ENCODE measurements at regions not wholly inside any gene's neighbourhood (a gene's known extent, or its start where the extent isn't known, plus 50 kb on each side); places are given as distances from the start of the nearest gene placed in this dataset.

DNA sequence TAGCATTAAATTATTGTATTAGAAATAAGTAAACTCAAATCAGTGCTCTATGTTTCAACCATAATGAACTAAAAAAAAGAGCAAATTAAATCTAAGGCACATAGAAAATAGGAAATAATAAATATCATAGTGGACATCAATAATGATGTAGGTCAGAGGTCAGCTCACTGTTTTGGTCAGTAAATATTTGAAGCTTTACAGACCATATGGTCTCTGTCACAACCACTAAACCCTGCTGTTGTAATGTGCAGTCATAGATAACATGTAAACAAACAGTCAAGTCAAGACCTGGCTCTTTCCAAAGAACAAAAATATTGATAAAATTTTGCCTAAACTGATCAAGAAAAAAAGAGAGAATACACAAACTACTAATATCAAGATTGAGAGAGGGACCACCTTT, 615.0 kb downstream of the SH2D4B start:
- H3K27ac ChIP-seq (replicated peaks) = no peak overlapping the region
- DNase-seq = no peak
- intact Hi-C loops (cut with micrococcal nuclease) = no loop called here
- no peaks in the 10 kb centered on the region for H3K9me3 ChIP-seq (replicated peaks)
- no peaks in the 10 kb centered on the region for H3K27me3 ChIP-seq (ENCODE audit: low read depth)
- no peak for TF ChIP-seq CTCF (IDR thresholded peaks at IDR 0.05; ENCODE audit: borderline replicate concordance)
- H3K4me1 ChIP-seq = no peaks in the 10 kb centered on the region
- H3K36me3 ChIP-seq = no peaks in the 10 kb centered on the region
- H3K4me3 ChIP-seq = no peak overlapping the region

DNA sequence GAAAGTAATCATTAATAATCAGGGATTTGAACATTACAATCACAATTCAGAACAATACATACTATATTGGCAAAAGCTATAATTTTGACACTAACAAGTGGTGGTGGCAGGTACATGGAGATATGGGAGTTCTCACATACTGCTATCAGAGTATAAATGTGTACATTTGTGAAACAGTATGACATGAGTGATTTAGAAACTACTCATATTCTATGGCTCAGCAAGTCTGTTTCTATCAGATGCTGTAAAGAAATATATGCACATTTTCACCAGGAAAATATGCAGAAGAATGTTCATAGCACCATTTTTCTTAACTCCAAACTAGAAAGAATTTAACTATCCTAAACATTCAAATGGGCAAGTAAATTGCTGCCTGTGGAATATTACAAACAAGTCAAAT, 620.0 kb downstream of the SH2D4B start:
- DNase-seq = no peak
- no peaks in the 10 kb centered on the region for H3K27me3 ChIP-seq (ENCODE audit: low read depth)
- no peaks in the 10 kb centered on the region for H3K4me1 ChIP-seq
- no peak overlapping the region for H3K4me3 ChIP-seq
- no peaks in the 10 kb centered on the region for H3K9me3 ChIP-seq (replicated peaks)
- intact Hi-C loops (cut with micrococcal nuclease) = no loop called here
- no peak for TF ChIP-seq CTCF (IDR thresholded peaks at IDR 0.05; ENCODE audit: borderline replicate concordance)
- no peak overlapping the region for H3K27ac ChIP-seq (replicated peaks)
- no peaks in the 10 kb centered on the region for H3K36me3 ChIP-seq

DNA sequence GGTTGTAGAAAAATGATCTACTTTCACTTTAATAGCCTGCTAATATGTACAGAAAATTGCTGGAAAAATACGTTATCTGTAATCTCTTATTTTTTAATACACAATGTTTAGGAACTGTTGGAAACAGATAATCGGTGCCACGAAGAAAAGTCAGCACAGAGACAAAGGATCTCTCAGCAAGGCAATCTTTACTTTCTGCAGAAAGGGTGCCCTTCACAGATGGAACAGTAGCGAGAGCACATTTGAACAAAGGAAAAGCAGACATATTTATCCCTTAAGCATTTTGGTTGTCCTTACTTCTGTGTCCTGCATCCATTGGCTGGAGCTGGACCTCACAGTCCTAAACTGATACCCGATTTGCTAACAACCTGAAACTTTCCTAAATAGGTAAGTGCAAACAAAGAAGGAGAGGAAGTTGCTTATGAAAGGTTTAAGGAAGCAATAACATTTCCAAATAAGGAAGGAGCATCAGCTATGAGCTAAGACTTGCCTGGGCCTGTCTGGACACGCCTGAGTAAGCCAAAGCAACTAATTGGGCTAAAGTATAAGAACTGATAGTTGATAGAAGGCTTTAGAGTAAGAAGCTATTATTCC, 640.0 kb downstream of the SH2D4B start:
- no peaks in the 10 kb centered on the region for H3K27me3 ChIP-seq (ENCODE audit: low read depth)
- H3K36me3 ChIP-seq = no peaks in the 10 kb centered on the region
- peaks cover 31% of the 10 kb centered on the region for H3K9me3 ChIP-seq (replicated peaks)
- intact Hi-C loops (cut with micrococcal nuclease) = no loop called here
- no peak for DNase-seq
- no peaks in the 10 kb centered on the region for H3K4me1 ChIP-seq
- H3K4me3 ChIP-seq = no peak overlapping the region
- H3K27ac ChIP-seq (replicated peaks) = no peak overlapping the region
- TF ChIP-seq CTCF (IDR thresholded peaks at IDR 0.05; ENCODE audit: borderline replicate concordance) = no peak

DNA sequence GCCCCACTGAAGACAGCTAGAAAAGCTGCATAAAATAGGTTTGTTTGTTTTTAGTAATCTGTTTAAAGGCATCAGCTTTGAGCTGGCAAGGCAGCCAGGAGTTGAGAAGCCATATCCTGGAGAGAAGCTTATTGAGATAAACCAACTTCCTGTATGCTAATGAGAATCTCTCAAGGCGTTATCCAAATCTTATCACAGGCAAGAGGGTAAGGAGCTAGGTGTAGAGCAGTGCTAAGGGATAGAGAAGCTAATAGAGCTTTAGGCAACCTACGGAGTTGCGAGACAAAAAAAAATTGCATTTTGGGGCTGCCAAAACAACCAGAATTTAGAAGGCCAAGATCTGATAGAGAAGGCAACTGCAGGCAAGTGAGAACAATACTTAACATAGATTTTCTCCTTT, 641.6 kb downstream of the SH2D4B start:
- Histone ChIP-seq H3K4me3 (no peak overlapping the region), H3K9me3 (replicated peaks) (peaks cover 31% of the 10 kb centered on the region), H3K27me3 (ENCODE audit: low read depth) (no peaks in the 10 kb centered on the region), H3K27ac (replicated peaks) (no peak overlapping the region), H3K36me3 (no peaks in the 10 kb centered on the region), H3K4me1 (no peaks in the 10 kb centered on the region)
- no peak for TF ChIP-seq CTCF (IDR thresholded peaks at IDR 0.05; ENCODE audit: borderline replicate concordance)
- DNase-seq = no peak
- intact Hi-C loops (cut with micrococcal nuclease) = no loop called here

GRCh38 chr10:81179805-81180452, 642.2 kb downstream of the SH2D4B start:
- intact Hi-C loops (cut with micrococcal nuclease) = no loop called here
- peak; percentile 17 for TF ChIP-seq CTCF (IDR thresholded peaks at IDR 0.05; ENCODE audit: borderline replicate concordance)
- H3K4me3 ChIP-seq = no peak overlapping the region
- no peaks in the 10 kb centered on the region for H3K36me3 ChIP-seq
- DNase-seq = no peak
- peaks cover 31% of the 10 kb centered on the region for H3K9me3 ChIP-seq (replicated peaks)
- no peaks in the 10 kb centered on the region for H3K4me1 ChIP-seq
- no peak overlapping the region for H3K27ac ChIP-seq (replicated peaks)
- H3K27me3 ChIP-seq (ENCODE audit: low read depth) = no peaks in the 10 kb centered on the region
